Peyer's patch (tissue), 4 donors: ENCODE measurements at regions not wholly inside any gene's neighbourhood (a gene's known extent, or its start where the extent isn't known, plus 50 kb on each side); places are given as distances from the start of the nearest gene placed in this dataset.

Source experiments
- POLR2A ChIP-seq, 2 donors: fragments of 450-650 bp; IDR thresholded peaks; one replicate each; pipeline ENCODE4 v1.5.1; 2017; ENCODE audit warnings: antibody characterized with exemption in 2 of 2, mild to moderate bottlenecking in 2 of 2, moderate library complexity in 2 of 2
- TF ChIP-seq, protein P1 (sequence below), 6 experiments: fragments of 450-650 bp in 4 of 6; fragments of 200-600 bp in 2 of 6; sonication (generic) in 1 of 6; IDR thresholded peaks; one replicate each; pipeline ENCODE4 v1.5.1; 2017 to 2019; ENCODE audit warnings: antibody characterized with exemption in 6 of 6, mild to moderate bottlenecking in 3 of 6, moderate library complexity in 1 of 6

- TF ChIP-seq POLR2A (IDR thresholded peaks at IDR 0.05) = no peak
- TF ChIP-seq, protein P1, sequence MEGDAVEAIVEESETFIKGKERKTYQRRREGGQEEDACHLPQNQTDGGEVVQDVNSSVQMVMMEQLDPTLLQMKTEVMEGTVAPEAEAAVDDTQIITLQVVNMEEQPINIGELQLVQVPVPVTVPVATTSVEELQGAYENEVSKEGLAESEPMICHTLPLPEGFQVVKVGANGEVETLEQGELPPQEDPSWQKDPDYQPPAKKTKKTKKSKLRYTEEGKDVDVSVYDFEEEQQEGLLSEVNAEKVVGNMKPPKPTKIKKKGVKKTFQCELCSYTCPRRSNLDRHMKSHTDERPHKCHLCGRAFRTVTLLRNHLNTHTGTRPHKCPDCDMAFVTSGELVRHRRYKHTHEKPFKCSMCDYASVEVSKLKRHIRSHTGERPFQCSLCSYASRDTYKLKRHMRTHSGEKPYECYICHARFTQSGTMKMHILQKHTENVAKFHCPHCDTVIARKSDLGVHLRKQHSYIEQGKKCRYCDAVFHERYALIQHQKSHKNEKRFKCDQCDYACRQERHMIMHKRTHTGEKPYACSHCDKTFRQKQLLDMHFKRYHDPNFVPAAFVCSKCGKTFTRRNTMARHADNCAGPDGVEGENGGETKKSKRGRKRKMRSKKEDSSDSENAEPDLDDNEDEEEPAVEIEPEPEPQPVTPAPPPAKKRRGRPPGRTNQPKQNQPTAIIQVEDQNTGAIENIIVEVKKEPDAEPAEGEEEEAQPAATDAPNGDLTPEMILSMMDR (IDR thresholded peaks at IDR 0.05) = no peak
Measured at GRCh38 chr2:234595829-234596228, 98.9 kb upstream of the ARL4C start.
